HG02759 (cell line): ENCODE measurements at regions not wholly inside any gene's neighbourhood (a gene's known extent, or its start where the extent isn't known, plus 50 kb on each side); places are given as distances from the start of the nearest gene placed in this dataset.

ENCODE experiments used
- ATAC-seq: cut with Tn5 transposase; IDR thresholded peaks from one replicate; pipeline ENCODE4 v1.9.1; 2021; ENCODE audit warnings: mild to moderate bottlenecking, moderate library complexity; ENCODE audit not compliant: unreplicated experiment

DNA sequence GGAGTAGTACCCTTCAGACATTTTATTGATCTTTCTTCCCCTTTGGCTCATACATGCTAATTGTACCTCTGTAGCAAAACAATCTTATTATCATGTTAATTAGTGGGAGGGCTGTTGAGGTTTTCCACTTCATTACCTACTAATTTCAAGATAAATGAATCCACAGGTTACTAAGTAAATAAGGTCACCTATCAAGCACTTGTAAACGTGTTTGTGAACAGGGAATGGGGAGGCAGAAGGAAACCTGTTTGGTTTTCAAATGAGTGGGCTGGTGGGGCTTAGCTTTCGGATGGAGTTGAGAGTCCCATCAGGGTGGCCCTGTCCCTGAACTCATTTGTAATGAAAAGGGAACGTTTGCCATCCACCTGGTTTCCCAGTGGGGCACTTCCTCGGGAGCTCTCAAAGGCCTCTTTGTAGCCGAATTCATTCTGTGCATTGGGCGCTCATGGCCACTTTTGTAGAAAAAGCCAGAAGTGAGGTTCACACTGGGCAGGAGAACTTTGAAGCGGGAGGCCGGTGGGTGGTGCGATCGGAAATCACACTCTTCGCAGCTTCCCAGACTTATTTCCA is 419.8 kb upstream of the NR2F2 start:
- no peak for ATAC-seq

DNA sequence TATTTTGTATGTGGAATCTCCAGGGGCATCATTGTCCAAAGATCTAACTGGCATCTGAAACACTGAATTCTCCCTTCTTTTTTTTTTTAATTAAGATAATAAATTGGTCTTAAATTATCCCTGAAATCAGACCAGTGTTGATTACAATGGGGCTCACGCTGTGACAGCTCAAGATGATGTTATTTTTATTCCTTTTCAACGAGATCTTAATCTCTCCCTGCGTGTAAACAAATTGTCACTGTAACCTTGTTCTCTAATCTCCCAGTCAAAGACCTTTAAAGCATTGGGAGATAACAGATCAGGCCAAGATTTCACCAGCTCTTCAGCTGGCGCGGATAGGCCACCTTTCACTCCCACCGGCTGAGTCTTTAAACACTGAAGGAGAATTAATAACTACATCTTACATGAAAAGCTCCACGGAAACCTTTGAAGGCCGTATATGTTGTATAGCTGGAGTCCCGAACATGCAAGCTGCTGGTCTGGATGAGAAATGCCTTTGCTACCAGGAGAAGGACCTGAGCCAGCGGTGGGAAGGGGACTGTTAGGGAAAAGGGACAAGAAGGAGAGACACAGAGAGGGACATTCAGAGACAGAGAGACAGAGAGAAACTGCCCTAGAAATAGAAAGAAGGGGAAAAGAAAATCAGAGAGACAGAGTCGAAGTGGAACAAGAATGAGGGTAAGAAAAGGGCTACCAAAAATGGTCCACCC is 418.8 kb upstream of the NR2F2 start:
- no peak for ATAC-seq

DNA sequence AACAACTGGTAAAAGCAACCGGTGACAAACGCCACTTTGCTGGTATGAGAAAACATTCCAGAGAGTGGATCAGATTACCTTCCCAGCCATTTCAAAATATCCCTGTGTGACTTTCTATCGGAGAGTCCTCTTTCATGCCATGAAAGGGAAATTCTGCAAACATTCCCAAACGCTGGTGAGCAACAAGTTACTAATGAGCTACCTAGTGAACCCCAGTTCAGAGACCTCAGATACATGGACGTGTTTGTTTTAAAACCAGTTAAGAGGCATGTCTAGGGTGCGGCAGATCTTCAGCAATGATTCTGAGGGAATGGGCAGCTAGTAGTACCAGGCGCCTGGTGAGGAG is 418.2 kb upstream of the NR2F2 start:
- ATAC-seq = no peak

DNA sequence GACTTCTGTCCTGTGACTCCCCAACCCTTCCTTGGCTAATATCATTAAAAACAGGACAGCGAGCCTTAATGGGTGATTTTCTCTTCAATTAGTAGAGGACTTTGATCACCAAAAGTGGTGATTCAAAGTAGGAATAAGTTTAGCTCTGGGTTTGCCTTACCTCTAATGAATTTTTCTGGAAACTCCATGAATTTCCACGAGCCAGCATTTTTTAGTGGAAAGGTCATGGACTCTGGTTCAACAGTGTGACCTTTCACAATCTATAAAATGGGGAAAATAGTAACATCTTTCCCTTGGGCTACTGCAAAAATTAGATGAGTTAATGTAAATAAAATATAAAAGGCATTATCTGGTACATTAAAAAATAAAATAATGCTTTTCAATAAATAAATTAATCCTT is 417.8 kb upstream of the NR2F2 start:
- no peak for ATAC-seq

DNA sequence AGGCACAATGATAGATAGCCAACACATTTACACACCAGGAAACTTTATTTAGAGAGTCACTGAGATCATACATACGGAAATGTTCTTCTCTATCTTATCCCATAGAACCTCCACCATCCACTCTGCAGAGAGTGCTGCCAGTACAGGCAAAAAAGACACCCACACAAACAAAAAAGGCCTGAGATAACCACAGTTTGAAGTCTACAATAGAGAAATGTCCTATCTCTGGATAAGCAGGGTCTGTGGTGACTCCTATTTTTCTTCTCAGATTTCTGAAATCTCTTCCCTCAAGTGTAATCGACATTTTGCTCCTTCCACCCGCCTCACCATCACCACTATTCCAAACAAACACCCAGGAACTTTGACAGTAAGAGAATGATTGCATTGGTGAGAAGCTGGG is 413.9 kb upstream of the NR2F2 start:
- ATAC-seq = no peak

DNA sequence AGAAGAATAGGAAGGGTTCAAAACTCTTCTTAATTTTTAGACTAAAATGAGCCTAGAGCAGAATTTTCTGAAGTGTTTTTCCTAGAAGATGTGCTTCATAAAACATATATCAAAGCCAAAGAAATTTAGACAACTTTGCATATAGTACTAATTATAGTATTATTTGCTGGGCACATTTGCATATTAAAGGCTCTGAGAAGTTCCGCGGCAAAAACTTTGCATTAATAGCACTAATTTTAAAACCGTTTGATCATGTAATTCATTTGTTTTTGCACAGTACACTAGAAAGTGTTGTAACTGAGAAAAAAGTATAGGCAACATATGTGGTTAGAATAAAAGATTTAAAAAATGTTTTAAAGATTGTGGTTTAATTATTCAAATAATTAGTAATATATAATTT is 412.0 kb upstream of the NR2F2 start:
- ATAC-seq = no peak

DNA sequence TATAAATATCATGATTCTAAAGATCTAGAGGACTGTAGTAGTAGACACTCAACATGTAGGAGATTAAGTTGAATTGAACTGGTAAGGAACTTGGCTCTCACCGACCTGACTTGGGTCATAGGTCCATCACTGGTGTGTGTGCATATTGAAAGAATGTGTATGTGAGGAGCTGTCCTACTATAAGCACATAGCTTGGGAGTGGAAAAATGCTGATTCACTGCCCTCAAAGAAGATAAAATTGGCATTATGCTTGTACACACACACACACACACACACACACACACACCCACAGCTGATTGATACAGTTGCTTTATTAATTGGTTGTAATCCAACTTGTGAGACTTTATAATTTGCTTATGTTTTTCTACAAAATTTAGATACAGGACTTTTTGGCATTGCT is 411.0 kb upstream of the NR2F2 start:
- ATAC-seq = no peak

DNA sequence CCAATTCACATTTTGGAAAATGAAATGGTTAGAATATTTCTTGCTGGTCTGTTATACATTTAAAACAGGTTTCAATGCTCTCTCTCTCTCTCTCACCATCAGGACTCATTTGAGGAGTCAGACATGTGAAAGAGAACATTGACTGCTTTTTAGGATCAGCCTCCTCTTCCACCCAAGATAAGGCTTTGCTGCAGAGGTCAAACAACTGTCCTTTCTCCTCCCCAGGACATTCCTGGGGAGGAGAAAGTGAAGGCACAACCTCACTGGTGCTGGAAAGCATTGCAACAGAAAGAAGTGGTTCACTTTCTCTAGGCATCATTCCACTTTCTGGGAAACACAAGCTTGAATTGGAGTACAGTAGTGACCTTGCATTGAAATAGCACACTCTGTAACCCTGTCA is 409.1 kb upstream of the NR2F2 start:
- no peak for ATAC-seq

DNA sequence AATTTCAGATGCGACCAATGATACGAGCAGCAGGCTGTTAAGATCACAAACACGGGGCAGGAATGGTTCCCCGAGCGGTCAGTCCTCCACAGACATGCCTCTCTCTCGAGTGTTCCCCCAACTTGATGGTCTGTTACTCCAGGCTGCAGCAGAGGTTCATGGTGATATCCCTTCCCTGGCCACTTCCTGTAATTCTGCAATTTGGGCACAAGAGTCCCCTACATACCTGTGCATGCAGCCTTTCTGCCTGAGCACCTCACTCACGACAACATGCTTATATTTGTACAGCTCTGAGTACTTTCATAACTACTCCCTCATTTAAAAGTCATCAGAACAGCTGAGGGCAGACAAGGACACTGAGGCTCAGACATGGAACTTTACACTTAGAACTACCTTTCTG is 408.1 kb upstream of the NR2F2 start:
- peak; percentile 85 for ATAC-seq

DNA sequence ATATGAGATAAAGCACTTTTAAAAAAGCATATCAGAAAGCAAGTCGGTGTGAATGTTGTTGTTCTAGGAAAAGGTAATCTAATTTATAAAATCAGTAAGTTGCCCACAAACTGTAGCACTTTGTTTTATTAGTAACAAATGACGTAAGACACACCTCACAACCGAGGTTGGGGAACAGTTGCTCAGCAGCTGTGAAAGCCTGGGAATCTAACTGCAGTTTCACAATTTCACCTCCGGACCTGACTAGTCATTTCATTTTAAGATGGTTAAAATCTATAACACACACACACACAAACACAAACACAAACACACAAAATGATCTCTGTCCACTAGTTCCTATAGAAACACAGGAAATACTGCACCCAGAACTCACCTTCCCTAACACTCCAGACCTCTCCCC is 406.7 kb upstream of the NR2F2 start:
- no peak for ATAC-seq

DNA sequence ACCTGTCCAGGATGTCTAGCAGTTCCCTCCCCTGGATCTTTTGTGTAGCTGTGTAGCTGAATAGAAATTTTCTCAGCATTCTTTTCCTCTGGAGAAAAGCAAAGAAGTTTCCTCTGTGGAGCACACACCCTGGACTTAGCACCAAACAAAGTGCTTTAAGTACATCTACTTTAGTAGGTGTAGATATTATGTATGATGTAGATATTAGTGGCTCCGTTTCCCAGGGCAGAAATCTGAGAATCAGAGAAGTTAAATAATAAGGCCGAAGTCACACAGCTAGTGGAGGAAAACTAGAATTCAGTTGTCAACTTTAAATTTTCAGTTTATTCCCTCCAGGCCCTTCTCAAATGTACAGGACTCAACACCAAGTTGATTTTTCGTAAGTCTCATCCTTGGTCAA is 401.7 kb upstream of the NR2F2 start:
- ATAC-seq = no peak

DNA sequence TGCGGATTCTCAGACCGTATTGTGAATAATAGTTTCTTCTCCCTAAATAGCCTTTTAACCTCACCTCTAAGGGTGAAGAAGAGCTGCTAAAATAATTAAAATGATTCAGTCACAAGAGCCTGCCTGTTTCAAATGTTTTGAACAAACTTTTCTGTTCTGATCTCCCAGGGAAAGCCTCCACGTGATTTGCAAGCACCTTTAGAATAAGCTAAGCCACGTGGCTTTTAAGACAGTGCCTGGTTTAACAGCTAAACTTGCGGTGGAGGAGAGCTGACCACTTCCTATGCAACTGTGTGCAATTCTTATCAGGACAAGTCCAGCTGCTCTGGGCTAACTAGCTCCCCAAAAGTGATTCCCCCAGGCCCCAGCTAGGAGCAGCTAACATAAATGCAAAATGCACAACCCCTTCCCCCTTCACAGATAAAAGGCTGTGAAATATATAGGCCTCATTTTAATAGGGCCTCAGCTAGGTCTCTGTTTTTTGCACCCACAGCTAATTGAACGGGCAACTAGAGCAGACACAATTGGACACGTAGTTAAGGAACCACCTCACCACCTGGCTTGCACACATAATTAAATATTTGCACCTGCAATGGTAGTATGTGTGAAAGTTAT is 401.2 kb upstream of the NR2F2 start:
- peak; percentile 97 for ATAC-seq

DNA sequence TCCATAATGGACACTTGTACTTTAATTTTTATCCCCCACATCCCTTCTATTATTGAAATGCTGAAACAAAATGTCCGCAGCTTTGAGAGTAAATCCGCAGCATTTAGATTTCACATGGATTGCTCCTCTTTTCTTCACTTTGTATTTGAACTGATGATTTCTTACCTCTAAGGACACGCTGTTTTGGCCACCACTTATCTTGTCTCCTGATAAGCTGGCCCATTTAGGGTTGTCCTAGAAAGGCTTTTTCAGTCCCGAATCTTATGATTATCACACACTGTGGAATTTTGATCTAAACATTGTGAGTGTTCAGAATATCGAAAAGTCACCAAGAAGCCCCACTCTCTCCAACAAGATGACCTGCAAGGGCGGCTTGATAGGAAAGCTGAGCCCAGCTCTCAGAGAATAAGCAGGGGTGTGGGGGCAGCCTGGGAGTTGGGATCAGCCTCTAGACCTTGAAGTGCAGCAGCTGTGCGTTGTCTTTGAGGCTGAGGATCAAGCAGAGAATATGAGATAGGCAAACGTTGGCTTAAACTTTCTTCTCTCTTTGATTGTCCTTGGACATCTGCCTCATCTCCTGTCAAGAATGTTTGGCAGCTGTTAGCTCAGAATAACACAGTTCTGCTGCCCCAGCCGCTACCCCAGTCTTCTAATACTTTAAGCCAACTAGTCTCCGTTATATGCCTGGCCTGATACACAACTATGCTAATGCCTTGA is 399.7 kb upstream of the NR2F2 start:
- no peak for ATAC-seq

DNA sequence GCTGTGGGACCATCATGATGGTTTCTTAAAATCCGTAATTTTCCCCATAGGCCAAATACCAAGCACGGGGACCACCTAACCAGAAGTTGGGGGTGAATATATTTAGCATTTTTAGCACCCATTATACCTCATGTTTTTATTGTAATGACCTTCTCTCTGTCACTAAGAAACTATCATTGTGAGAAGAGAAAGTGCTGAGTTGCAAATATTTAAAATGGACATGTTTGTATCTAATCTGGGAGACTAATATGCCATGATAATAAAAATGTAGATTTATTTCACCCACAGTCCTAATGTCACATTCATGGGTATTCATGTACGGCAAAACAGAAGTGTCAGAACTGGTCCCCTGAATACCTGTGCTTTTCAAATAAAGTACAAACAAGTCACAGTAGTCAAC is 398.9 kb upstream of the NR2F2 start:
- ATAC-seq = no peak

DNA sequence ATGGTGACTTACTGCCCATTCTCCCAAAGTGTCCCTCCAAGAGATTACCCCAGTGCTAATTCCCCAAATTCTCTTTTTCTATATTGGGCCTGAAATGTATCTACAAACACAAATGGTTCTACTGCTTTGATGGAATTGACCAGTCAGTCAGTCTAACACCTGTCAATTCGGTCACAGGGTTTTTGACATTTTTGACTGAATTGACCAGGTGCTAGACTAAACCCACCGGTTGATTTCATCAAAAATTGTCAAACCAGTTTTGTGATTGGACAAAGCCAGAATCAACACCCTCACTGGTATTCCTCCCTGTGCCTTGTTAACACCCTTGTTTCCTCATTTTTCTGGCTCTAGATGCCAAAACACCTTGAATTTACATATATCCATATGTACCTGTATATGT is 398.4 kb upstream of the NR2F2 start:
- ATAC-seq = no peak

DNA sequence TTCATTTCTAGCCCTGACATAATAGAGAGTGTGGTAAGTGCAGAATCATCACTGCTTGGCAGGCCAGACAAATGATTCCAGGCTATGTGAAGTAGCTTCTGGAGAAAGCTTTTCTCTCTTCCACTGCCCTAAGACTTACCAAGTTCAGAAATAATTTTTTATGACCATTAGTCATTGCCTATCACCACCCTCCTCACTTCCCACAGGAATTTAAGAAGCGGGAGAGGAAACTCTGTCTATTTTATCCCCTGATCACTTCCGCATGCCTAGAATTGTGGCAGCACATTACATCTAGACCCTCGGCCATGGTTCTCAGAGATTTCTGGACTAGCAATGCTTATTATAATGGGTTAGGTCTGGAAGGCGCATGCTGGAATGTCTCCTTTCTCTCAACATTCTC is 397.8 kb upstream of the NR2F2 start:
- no peak for ATAC-seq

DNA sequence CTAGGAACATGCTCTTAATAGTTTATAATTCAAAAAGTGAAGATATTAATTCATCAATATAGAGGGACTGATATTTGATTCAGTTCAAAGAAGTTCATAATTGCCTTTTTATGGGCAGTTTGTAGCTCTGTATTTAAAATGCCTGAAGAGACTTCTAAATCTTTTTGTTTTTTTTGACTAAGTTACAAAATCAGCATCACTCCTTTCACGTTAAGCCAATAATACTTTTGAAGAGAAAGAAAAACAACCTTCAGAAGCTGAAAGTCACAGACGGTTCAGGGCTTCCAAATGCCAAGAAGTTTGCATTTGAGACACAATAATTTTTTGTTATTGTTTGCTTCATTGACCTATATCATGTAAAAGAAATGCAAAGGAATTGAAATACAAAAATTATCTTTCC is 394.6 kb upstream of the NR2F2 start:
- no peak for ATAC-seq

DNA sequence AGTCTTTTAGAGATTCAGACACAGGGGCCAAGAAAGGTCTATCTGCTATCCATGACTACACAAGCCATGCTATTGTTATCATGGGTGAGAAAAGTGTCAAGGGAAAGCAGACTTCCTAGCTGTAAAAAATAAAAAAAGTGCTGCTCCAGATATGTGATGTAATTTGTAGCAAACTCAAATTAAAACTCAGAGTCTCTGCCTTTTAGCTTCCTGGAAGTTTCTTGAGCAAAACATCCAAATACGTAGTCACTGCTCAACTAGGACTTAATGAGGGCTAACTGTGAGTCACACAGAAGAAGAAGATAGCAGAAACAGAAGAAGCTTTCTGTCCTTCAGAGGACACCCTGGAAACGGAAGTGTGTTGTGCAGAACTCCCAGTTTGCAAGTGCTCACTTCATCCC is 393.4 kb upstream of the NR2F2 start:
- ATAC-seq = no peak

DNA sequence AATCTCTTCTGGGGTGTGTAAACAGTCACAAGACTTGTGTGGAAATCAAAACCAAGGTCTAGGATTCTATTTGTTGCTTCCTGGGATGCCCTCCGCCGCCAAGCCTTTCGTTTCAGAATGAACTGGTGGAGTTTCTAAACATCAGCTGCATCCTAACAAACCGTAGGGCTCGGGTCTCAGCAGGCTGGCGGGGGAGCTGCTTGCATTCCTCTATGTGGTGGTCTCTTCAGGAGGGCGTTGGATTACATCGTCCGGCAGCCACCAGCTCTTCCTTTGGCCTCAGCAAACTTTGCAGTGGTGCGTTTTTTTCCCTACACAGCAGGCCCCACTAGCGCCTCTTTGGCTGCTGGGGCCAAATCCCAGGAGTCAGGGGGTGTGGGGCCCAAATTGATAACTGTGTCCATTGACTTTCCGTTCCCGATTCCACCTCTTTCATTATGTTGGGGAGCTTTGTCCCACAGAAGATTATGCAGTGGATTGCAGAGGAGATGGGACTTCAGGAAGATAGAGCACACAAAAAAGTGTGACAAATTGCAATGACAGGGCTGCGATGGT is 390.0 kb upstream of the NR2F2 start:
- no peak for ATAC-seq

DNA sequence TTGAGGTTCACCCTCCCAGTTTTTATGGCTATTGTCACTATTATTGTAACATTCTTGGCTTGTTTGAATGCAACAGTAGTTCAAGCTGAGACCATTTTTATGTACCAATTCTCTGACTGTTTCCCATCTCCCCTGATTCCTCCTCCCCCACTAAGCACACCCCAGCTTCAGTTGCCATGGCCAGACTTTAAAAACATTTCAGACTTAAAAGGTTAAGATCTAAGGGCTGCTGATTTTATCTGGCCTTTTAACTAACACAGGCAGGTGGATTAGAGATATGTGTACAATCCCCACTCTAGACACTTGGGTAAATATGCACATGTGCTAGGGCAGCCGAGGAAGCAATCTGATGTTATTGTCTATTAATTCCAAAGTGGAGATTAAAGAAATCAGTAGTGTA is 386.3 kb upstream of the NR2F2 start:
- no peak for ATAC-seq

DNA sequence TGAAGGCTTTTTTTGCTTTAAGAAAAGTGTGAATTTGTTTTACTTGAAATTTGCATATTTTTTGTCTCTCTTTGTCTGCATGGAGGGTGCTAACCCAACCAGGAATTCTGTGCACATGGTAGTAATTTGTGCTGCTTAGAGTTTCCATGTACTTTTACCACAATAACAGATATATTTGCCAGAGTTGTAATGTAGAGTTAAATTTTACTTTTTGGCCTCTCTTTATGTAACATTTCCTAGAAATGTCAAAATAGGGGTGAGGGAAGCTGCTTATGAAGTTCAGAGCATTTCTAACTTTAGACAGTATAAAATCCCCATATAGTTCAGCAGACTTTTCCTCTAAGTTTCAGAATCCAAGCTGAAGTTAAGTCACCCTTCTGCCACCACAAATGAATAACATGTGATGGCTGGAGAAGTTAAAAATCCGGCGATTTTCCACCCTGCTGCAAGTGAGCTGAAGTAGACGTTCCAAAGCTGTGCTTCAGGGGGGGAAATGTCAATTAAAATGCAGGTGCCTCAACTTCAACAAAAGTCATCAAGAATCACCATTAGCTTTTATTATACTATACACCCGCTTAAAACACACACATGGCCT is 385.7 kb upstream of the NR2F2 start:
- ATAC-seq = no peak

DNA sequence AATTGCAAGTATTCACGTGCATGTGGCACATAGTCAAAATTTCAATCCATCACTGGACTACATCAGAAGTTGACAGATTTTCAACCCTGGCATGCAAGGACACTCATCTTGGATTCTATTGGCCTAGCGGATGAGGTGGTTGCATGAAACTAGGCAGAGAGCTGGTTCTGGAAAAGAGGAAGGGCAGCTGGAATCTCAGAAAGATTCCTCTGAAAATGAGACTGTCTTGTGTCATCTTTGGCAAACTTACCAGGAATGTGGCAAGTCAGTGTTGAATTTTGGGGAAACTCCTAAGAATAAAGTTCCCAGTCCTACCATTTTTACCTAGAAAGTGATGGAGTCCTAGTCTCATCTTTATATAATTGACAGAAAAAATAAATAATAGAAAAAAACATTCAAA is 384.3 kb upstream of the NR2F2 start:
- ATAC-seq = no peak
